ENCODE measurements at regions not wholly inside any gene's neighbourhood (a gene's known extent, or its start where the extent isn't known, plus 50 kb on each side); places are given as distances from the start of the nearest gene placed in this dataset.

GRCh38 chr17:413706-414380 lies 61.2 kb upstream of the RPH3AL start:
- DNase-seq (ENCODE audit: low spot score in 2 of 2) = no peak
- no peak for FAIRE-seq

GRCh38 chr17:413016-413350 lies 60.4 kb upstream of the RPH3AL start:
- FAIRE-seq = no peak
- no peak for DNase-seq (ENCODE audit: low spot score in 2 of 2)

GRCh38 chr17:412211-413015 lies 59.8 kb upstream of the RPH3AL start:
- peak; percentile 52 to 56 for DNase-seq (ENCODE audit: low spot score in 2 of 2)
- FAIRE-seq = peak; percentile 13

GRCh38 chr17:411421-412120 lies 59.0 kb upstream of the RPH3AL start:
- FAIRE-seq = no peak
- no peak for DNase-seq (ENCODE audit: low spot score in 2 of 2)

GRCh38 chr17:410543-411401 lies 58.2 kb upstream of the RPH3AL start:
- DNase-seq (ENCODE audit: low spot score in 2 of 2) (no peak), FAIRE-seq (no peak)

GRCh38 chr17:409848-410542 lies 57.4 kb upstream of the RPH3AL start:
- FAIRE-seq (peak; percentile 98), DNase-seq (ENCODE audit: low spot score in 2 of 2) (peak; percentile 87 to 93)

GRCh38 chr17:409308-409847 lies 56.8 kb upstream of the RPH3AL start:
- FAIRE-seq (no peak), DNase-seq (ENCODE audit: low spot score in 2 of 2) (no peak)

GRCh38 chr17:404703-405102 lies 52.1 kb upstream of the RPH3AL start:
- FAIRE-seq (no peak), DNase-seq (ENCODE audit: low spot score in 2 of 2) (no peak)

Data from frontal cortex (tissue), 3 donors.